OCI-LY7 (cell line): ENCODE measurements at regions not wholly inside any gene's neighbourhood (a gene's known extent, or its start where the extent isn't known, plus 50 kb on each side); places are given as distances from the start of the nearest gene placed in this dataset.

Source experiments
- BruUV-seq: library from RNA; stranded (reverse); fragments of 400-500 nt; replicated peaks from 2 replicates; lab custom pipeline; 2021; lab: Mats Ljungman, UMichigan
- CTCF ChIA-PET: fragments of 300-600 bp; sonication (Branson Sonifier 250); formaldehyde crosslinking; loops from one replicate; lab custom pipeline; 2022; ENCODE audit warnings: antibody characterized with exemption; ENCODE audit not compliant: unreplicated experiment; lab: Charles Lee
- POLR2A ChIA-PET: fragments of 300-600 bp; sonication (Branson Sonifier 250); formaldehyde crosslinking; loops from one replicate; lab custom pipeline; 2022; ENCODE audit warnings: antibody characterized with exemption; lab: Charles Lee
- DNase-seq: peaks from one replicate; pipeline ENCODE4 v3.0.0-alpha.2; 2015; ENCODE audit warnings: low spot score
- H2AFZ ChIP-seq: fragments of 200-600 bp; sonication (generic), shearing (Covaris generic); 2 replicates; pipeline ENCODE4 v1.6.1; 2014; ENCODE audit warnings: mild to moderate bottlenecking, antibody characterized with exemption, low read length, moderate library complexity
- H3K27ac ChIP-seq: fragments of 200-600 bp; sonication (generic); 2 replicates; pipeline ENCODE4 v1.5.1; 2014; ENCODE audit warnings: mixed run types, low read depth, mild to moderate bottlenecking, moderate library complexity, low read length, inconsistent platforms; ENCODE audit not compliant: poor library complexity, severe bottlenecking
- H3K36me3 ChIP-seq: fragments of 200-600 bp; sonication (generic); 2 replicates; pipeline ENCODE4 v1.6.1; 2014; ENCODE audit warnings: mild to moderate bottlenecking, antibody characterized with exemption, low read length, moderate library complexity, mixed read lengths; ENCODE audit not compliant: insufficient read depth
- H3K4me1 ChIP-seq: fragments of 200-600 bp; sonication (generic); 2 replicates; pipeline ENCODE4 v1.5.1; 2014; ENCODE audit warnings: mild to moderate bottlenecking, low read length; ENCODE audit not compliant: insufficient read depth, poor library complexity, severe bottlenecking
- H3K4me2 ChIP-seq: fragments of 200-600 bp; sonication (generic); 2 replicates; pipeline ENCODE4 v1.6.1; 2014; ENCODE audit warnings: mild to moderate bottlenecking, low read length
- H3K4me3 ChIP-seq: fragments of 200-600 bp; sonication (generic); 2 replicates; pipeline ENCODE4 v1.5.1; 2014; ENCODE audit warnings: mild to moderate bottlenecking, low read depth, low read length; ENCODE audit not compliant: poor library complexity, severe bottlenecking
- H3K79me2 ChIP-seq: fragments of 200-600 bp; sonication (generic); 2 replicates; pipeline ENCODE4 v1.6.1; 2016; ENCODE audit warnings: low read depth, mild to moderate bottlenecking, low read length, moderate library complexity, mixed read lengths; ENCODE audit not compliant: insufficient read depth
- H3K9me2 ChIP-seq: fragments of 200-600 bp; sonication (generic); 2 replicates; pipeline ENCODE4 v1.6.1; 2016; ENCODE audit warnings: mild to moderate bottlenecking, low read length, mixed read lengths; ENCODE audit not compliant: insufficient read depth
- H3K9me3 ChIP-seq: fragments of 200-600 bp; sonication (generic); 2 replicates; pipeline ENCODE4 v1.6.1; 2014; ENCODE audit warnings: mild to moderate bottlenecking, mixed run types, low read length, mixed read lengths
- H4K20me1 ChIP-seq: fragments of 200-600 bp; sonication (generic); 2 replicates; pipeline ENCODE4 v1.6.1; 2014; ENCODE audit warnings: mild to moderate bottlenecking, antibody characterized with exemption, low read length, moderate library complexity, mixed read lengths; ENCODE audit not compliant: insufficient read depth
- EZH2phosphoT487 ChIP-seq: fragments of 200-600 bp; sonication (generic); IDR thresholded peaks from 2 replicates; pipeline ENCODE4 v1.6.1; 2018; ENCODE audit warnings: low read depth, borderline replicate concordance, mild to moderate bottlenecking, mixed run types, antibody characterized with exemption, low read length, moderate library complexity, mixed read lengths
- intact Hi-C: fragments of 100-400 bp; cut with micrococcal nuclease; formaldehyde crosslinking; loops from one replicate; pipeline ENCODE4 v1.10.0; 2022; ENCODE audit not compliant: unreplicated experiment
- TF ChIP-seq, protein P1 (sequence below): fragments of 200-600 bp; sonication (generic); conservative IDR thresholded peaks from 2 replicates; pipeline ENCODE4 v1.5.1; 2014; ENCODE audit warnings: mild to moderate bottlenecking, antibody characterized with exemption, low read length, moderate library complexity, mixed read lengths

DNA sequence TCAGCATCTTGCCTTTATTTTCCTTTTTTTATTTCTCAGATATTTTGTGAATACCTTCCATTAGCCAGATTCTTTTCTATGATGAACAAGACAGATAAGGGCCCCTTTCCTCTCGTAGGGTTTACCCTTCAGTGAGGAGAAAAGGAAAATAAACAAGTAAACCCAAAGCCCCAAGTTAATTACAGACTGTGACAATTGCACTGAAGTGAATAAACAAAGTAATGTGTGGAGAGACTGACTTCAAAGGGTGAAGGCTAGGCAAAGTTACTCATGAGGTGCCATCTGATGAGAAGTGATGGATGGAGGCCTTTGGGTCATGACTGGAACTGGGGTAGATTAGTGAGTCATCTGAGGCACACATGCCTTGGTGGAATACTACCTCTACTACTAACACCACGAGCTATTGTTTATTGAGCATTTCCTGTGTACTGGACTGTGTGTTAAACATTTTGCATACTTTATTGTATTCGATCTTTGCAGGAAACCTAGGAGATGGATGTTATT is 143.4 kb upstream of the PRICKLE1 start:
- CTCF ChIA-PET: no interaction called here
- no peaks in the 10 kb centered on the region for H3K79me2 ChIP-seq
- H3K9me2 ChIP-seq: no peaks in the 10 kb centered on the region
- no peak overlapping the region for H3K4me3 ChIP-seq
- TF ChIP-seq EZH2phosphoT487: no peak
- TF ChIP-seq, protein P1, sequence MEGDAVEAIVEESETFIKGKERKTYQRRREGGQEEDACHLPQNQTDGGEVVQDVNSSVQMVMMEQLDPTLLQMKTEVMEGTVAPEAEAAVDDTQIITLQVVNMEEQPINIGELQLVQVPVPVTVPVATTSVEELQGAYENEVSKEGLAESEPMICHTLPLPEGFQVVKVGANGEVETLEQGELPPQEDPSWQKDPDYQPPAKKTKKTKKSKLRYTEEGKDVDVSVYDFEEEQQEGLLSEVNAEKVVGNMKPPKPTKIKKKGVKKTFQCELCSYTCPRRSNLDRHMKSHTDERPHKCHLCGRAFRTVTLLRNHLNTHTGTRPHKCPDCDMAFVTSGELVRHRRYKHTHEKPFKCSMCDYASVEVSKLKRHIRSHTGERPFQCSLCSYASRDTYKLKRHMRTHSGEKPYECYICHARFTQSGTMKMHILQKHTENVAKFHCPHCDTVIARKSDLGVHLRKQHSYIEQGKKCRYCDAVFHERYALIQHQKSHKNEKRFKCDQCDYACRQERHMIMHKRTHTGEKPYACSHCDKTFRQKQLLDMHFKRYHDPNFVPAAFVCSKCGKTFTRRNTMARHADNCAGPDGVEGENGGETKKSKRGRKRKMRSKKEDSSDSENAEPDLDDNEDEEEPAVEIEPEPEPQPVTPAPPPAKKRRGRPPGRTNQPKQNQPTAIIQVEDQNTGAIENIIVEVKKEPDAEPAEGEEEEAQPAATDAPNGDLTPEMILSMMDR: no peak
- DNase-seq: no peak
- H3K4me2 ChIP-seq: no peak overlapping the region
- H3K36me3 ChIP-seq: no peaks in the 10 kb centered on the region
- no peaks in the 10 kb centered on the region for H4K20me1 ChIP-seq
- POLR2A ChIA-PET: no interaction called here
- H3K4me1 ChIP-seq: no peaks in the 10 kb centered on the region
- H2AFZ ChIP-seq: no peak overlapping the region
- no peaks in the 10 kb centered on the region for H3K9me3 ChIP-seq
- no TSS peak for BruUV-seq
- intact Hi-C loops: no loop called here
- no peak overlapping the region for H3K27ac ChIP-seq

DNA sequence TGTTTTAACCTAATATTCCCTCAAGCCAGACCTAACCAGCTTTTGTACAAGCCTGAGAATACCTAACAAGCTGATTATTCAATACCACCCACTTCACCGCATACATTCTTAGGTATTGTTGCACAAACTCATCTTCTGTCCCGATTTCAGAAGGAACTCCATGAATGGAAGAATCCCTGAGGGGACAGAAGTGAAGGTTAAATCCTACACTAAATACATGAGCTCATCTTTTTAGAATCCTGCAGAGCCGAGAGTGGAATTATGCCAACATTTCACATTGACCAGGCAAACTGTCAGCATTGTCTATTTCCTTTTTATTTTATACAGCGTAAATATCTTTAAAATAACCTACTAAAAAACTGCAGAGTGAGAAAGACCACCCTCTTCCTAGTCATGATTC is 140.7 kb upstream of the PRICKLE1 start:
- CTCF ChIA-PET: no interaction called here
- intact Hi-C loops: no loop called here

DNA sequence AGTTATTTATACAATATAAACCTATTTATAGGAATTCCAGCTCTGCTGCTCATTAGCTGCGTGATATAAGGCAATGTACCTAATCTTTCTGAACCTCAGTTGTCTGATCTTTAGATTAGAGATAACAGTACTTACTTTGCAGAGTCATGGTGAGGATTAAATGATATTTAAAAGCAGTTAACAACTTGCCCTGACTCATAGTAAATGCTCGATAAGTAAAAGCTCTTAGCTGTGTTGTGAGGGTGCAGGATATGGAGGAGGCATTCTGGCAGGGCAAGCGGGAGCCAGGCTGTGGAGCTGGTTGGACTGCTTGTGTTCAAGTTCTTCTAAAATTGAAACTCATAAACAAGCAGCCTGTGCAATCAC is 140.0 kb upstream of the PRICKLE1 start:
- intact Hi-C loops: no loop called here
- no peaks in the 10 kb centered on the region for H3K36me3 ChIP-seq
- no peak overlapping the region for H3K27ac ChIP-seq
- H3K4me2 ChIP-seq: no peak overlapping the region
- H3K9me3 ChIP-seq: 0 out of 2 replicates have a peak, but pooled peaks cover 6% of the 10 kb centered on the region
- DNase-seq: no peak
- no peaks in the 10 kb centered on the region for H4K20me1 ChIP-seq
- CTCF ChIA-PET: no interaction called here
- no peak overlapping the region for H3K4me3 ChIP-seq
- no peak overlapping the region for H2AFZ ChIP-seq
- POLR2A ChIA-PET: no interaction called here
- H3K9me2 ChIP-seq: no peaks in the 10 kb centered on the region
- H3K4me1 ChIP-seq: no peaks in the 10 kb centered on the region
- TF ChIP-seq, protein P1: no peak
- no peak for TF ChIP-seq EZH2phosphoT487
- no peaks in the 10 kb centered on the region for H3K79me2 ChIP-seq
- BruUV-seq: no TSS peak

More for the DNA sequence above, 140.7 kb upstream of the PRICKLE1 start:
- POLR2A ChIA-PET: interaction anchor here (0.6 kb wide), 2 partner anchors 99 to 242 kb away, joined by 3 to 4 read pairs; no protein-coding TSS in a partner anchor
- TF ChIP-seq EZH2phosphoT487: no peak
- TF ChIP-seq, protein P1: no peak
- Histone ChIP-seq H3K36me3 (no peaks in the 10 kb centered on the region), H3K9me3 (0 out of 2 replicates have a peak, but pooled peaks cover 6% of the 10 kb centered on the region), H3K4me3 (no peak overlapping the region), H2AFZ (no peak overlapping the region), H3K27ac (no peak overlapping the region), H3K79me2 (no peaks in the 10 kb centered on the region), H3K4me2 (no peak overlapping the region), H4K20me1 (no peaks in the 10 kb centered on the region), H3K9me2 (no peaks in the 10 kb centered on the region), H3K4me1 (no peaks in the 10 kb centered on the region)
- no peak for DNase-seq
- BruUV-seq: no TSS peak
